A549 (cell line): ENCODE measurements at regions not wholly inside any gene's neighbourhood (a gene's known extent, or its start where the extent isn't known, plus 50 kb on each side); places are given as distances from the start of the nearest gene placed in this dataset.

Experiments
- ATAC-seq, 2 experiments: fragments of 200-7000 bp in 1 of 2; fragments of >200 bp in 1 of 2; cut with Nextera tagmentation in 1 of 2; cut with Tn5 transposase in 1 of 2; 3 replicates each; pipeline versions ENCODE4 v1.8.0 to v1.9.1; 2018 to 2020; ENCODE audit warnings: mild to moderate bottlenecking in 1 of 2, moderate library complexity in 1 of 2
- CTCF ChIA-PET: fragments of 300-600 bp; sonication (Branson Sonifier 250); formaldehyde crosslinking; extraction: SDS; loops from one replicate; lab custom pipeline; 2021; ENCODE audit warnings: antibody characterized with exemption, inconsistent platforms; lab: Yijun Ruan, JAX
- POLR2A ChIA-PET: fragments of 350-600 bp; formaldehyde crosslinking; extraction: SDS; loops from one replicate; lab custom pipeline; 2021; ENCODE audit warnings: antibody characterized with exemption, inconsistent platforms; lab: Yijun Ruan, JAX
- DNase-seq, 2 experiments: peaks; one replicate each; pipeline versions ENCODE4 v3.0.0 to v3.0.0-alpha.2; 2011 to 2016; ENCODE audit warnings: low read depth in 1 of 2, low spot score in 1 of 2
- FAIRE-seq: peaks from 2 replicates; lab custom pipeline; 2011; peaks lifted over from hg19 to GRCh38; lab: Jason Lieb, UNC
- H3K27ac ChIP-seq, 2 experiments: fragments of >200 bp; sonication (Bioruptor Twin); formaldehyde crosslinking; 3 replicates each; pipeline ENCODE4 v1.5.1; 2016 to 2017
- H3K4me1 ChIP-seq: fragments of >200 bp; sonication (Bioruptor Twin); formaldehyde crosslinking; 3 replicates; pipeline ENCODE4 v1.6.1; 2016
- H3K4me2 ChIP-seq: fragments of >200 bp; sonication (Bioruptor Twin); formaldehyde crosslinking; 3 replicates; pipeline ENCODE4 v1.6.1; 2016
- H3K4me3 ChIP-seq: fragments of >200 bp; sonication (Bioruptor Twin); formaldehyde crosslinking; 3 replicates; pipeline ENCODE4 v1.5.1; 2016
- H3K9me3 ChIP-seq: fragments of >200 bp; sonication (Bioruptor Twin); formaldehyde crosslinking; 3 replicates; pipeline ENCODE4 v1.6.1; 2016
- BCL3 ChIP-seq: fragments of >200 bp; sonication (Bioruptor Twin); formaldehyde crosslinking; IDR thresholded peaks from 3 replicates; pipeline ENCODE4 v1.6.1; 2016
- BHLHE40 ChIP-seq: IDR thresholded peaks from 2 replicates; pipeline ENCODE4 v1.6.1; 2012; ENCODE audit warnings: low read depth, low read length, inconsistent platforms
- CBX8 ChIP-seq: fragments of 200-600 bp; sonication (generic); IDR thresholded peaks from 2 replicates; pipeline ENCODE4 v1.6.1; 2016
- CHD4 ChIP-seq: fragments of 200-600 bp; sonication (generic); IDR thresholded peaks from 2 replicates; pipeline ENCODE4 v1.6.1; 2016; ENCODE audit warnings: antibody characterized with exemption, mild to moderate bottlenecking, borderline replicate concordance
- EHF ChIP-seq: fragments of 250-450 bp; sonication (Bioruptor Pico); IDR thresholded peaks from 2 replicates; pipeline ENCODE4 v1.5.0; 2020; ENCODE audit warnings: mild to moderate bottlenecking
- ELK1 ChIP-seq: fragments of 150-350 bp; IDR thresholded peaks from 2 replicates; pipeline ENCODE4 v1.6.1; 2014; ENCODE audit warnings: low read depth, mild to moderate bottlenecking, low read length
- ESRRA ChIP-seq: fragments of 150-350 bp; IDR thresholded peaks from 2 replicates; pipeline ENCODE4 v1.6.1; 2014; ENCODE audit warnings: mild to moderate bottlenecking, low read length, borderline replicate concordance
- FOXS1 ChIP-seq: fragments of 250-450 bp; sonication (Bioruptor Pico); IDR thresholded peaks from 2 replicates; pipeline ENCODE4 v1.5.0; 2020; ENCODE audit warnings: mild to moderate bottlenecking, moderate library complexity
- HES2 ChIP-seq: fragments of >200 bp; sonication (Bioruptor Twin); formaldehyde crosslinking; IDR thresholded peaks from 2 replicates; pipeline ENCODE4 v1.6.1; 2016
- HOXB13 ChIP-seq: fragments of 250-450 bp; sonication (Bioruptor Pico); IDR thresholded peaks from 2 replicates; pipeline ENCODE4 v1.5.0; 2020; ENCODE audit warnings: low read depth, mild to moderate bottlenecking, moderate library complexity
- JUN ChIP-seq, 2 experiments: fragments of >200 bp; sonication (Bioruptor Twin); formaldehyde crosslinking; IDR thresholded peaks; 2 replicates in 1 of 2; 3 replicates in 1 of 2; pipeline ENCODE4 v1.6.1; 2016 to 2017
- JUNB ChIP-seq: fragments of >200 bp; sonication (Bioruptor Twin); formaldehyde crosslinking; IDR thresholded peaks from 2 replicates; pipeline ENCODE4 v1.6.1; 2016
- KDM5A ChIP-seq: fragments of 200-600 bp; sonication (generic); IDR thresholded peaks from 2 replicates; pipeline ENCODE4 v1.6.1; 2016; ENCODE audit warnings: antibody characterized with exemption, mild to moderate bottlenecking
- MAX ChIP-seq: IDR thresholded peaks from 2 replicates; pipeline ENCODE4 v1.6.1; 2012
- NPAS2 ChIP-seq: fragments of 250-450 bp; sonication (Bioruptor Pico); IDR thresholded peaks from 2 replicates; pipeline ENCODE4 v1.8.0; 2022; ENCODE audit warnings: mild to moderate bottlenecking, moderate library complexity, borderline replicate concordance
- POLR2A ChIP-seq: IDR thresholded peaks from 2 replicates; pipeline ENCODE4 v1.6.1; 2012; ENCODE audit warnings: mild to moderate bottlenecking, low read length
- POLR2AphosphoS2 ChIP-seq: conservative IDR thresholded peaks from 2 replicates; pipeline ENCODE4 v1.6.1; 2012; ENCODE audit warnings: low read length, improper control_type of control experiment, inconsistent platforms
- RCOR1 ChIP-seq: fragments of 150-350 bp; IDR thresholded peaks from 2 replicates; pipeline ENCODE4 v1.6.1; 2014; ENCODE audit warnings: antibody characterized with exemption, low read length, low read depth
- RFX5 ChIP-seq: fragments of 450-650 bp; IDR thresholded peaks from 2 replicates; pipeline ENCODE4 v1.7.1; 2014; ENCODE audit warnings: antibody characterized with exemption, mild to moderate bottlenecking, moderate library complexity
- TFCP2L1 ChIP-seq: fragments of 250-450 bp; sonication (Bioruptor Pico); IDR thresholded peaks from 2 replicates; pipeline ENCODE4 v1.5.0; 2021; ENCODE audit warnings: mild to moderate bottlenecking
- ZFP36 ChIP-seq: fragments of 450-650 bp; IDR thresholded peaks from 2 replicates; pipeline ENCODE4 v1.6.1; 2014; ENCODE audit warnings: borderline replicate concordance; ENCODE audit not compliant: partially characterized antibody
- ZNF302 ChIP-seq: fragments of 250-450 bp; sonication (Bioruptor Pico); IDR thresholded peaks from 2 replicates; pipeline ENCODE4 v1.9.0; 2021; ENCODE audit warnings: inconsistent platforms, mild to moderate bottlenecking, moderate library complexity
- WGBS: methylation state at CpG from one replicate; pipeline ENCODE4 v1.1.6; 2017; ENCODE audit errors: missing lambda C conversion rate; 5-methylcytosine and 5-hydroxymethylcytosine counted together

- no peak for TF ChIP-seq BHLHE40
- TF ChIP-seq ZFP36, result no peak
- TF ChIP-seq FOXS1 (CRISPR knock-in tag), result no peak
- no peak for TF ChIP-seq ZNF302 (CRISPR knock-in tag)
- TF ChIP-seq POLR2AphosphoS2, result no peak
- no peak for TF ChIP-seq JUN (IDR thresholded peaks at IDR 0.05)
- TF ChIP-seq NPAS2 (CRISPR knock-in tag), result no peak
- no peak for TF ChIP-seq KDM5A
- ATAC-seq (no peak), FAIRE-seq (no peak), DNase-seq (no peak)
- ChIA-PET CTCF (no interaction called here), POLR2A (no interaction called here)
- Histone ChIP-seq H3K4me3 (no peak overlapping the region), H3K9me3 (no peaks in the 10 kb centered on the region; the same call in 2 of the 3 replicates), H3K4me1 (no peaks in the 10 kb centered on the region), H3K4me2 (no peak overlapping the region), H3K27ac (no peak overlapping the region)
- WGBS, result 40% methylated on average over 10 of the region's 10 CpGs
Observed at GRCh38 chr11:15758857-15759465, 597.4 kb downstream of the SOX6 start.

GRCh38 chr11:15761235-15761634 lies 595.1 kb downstream of the SOX6 start:
- TF ChIP-seq HOXB13 (no peak), RCOR1 (no peak), BHLHE40 (no peak), CHD4 (no peak), TFCP2L1 (CRISPR knock-in tag) (no peak), ELK1 (no peak)
- TF ChIP-seq, all 56 proteins: peak for 0
- H3K9me3 ChIP-seq, result peaks cover under 1% of the 10 kb centered on the region; the same call in 1 of the 3 replicates
- no peak for DNase-seq
- no peak overlapping the region for H3K4me3 ChIP-seq
- FAIRE-seq, result no peak
- H3K4me2 ChIP-seq, result no peak overlapping the region
- ChIA-PET CTCF (interaction anchor here (1.5 to 1.9 kb wide), 2 partner anchors 9 to 11 kb away, joined by 4 to 6 read pairs; no protein-coding TSS in a partner anchor), POLR2A (no interaction called here)
- H3K4me1 ChIP-seq, result no peaks in the 10 kb centered on the region
- WGBS, result 6% methylated on average over 4 of the region's 4 CpGs
- no peak overlapping the region for H3K27ac ChIP-seq
- no peak for ATAC-seq

- FAIRE-seq, result no peak
- 5% methylated on average over 1 of the region's 1 CpG for WGBS
- CTCF ChIA-PET, result no interaction called here
- ATAC-seq, result no peak
- no peak overlapping the region for H3K4me3 ChIP-seq
- POLR2A ChIA-PET, result no interaction called here
- H3K4me2 ChIP-seq, result no peak overlapping the region
- H3K9me3 ChIP-seq, result peaks cover 4% of the 10 kb centered on the region; the same call in 2 of the 3 replicates
- no peaks in the 10 kb centered on the region for H3K4me1 ChIP-seq
- TF ChIP-seq BCL3, result no peak
- no peak for TF ChIP-seq EHF (CRISPR knock-in tag)
- TF ChIP-seq RFX5, result no peak
- no peak for TF ChIP-seq MAX
- no peak for TF ChIP-seq CHD4
- TF ChIP-seq CBX8, result no peak
- TF ChIP-seq HES2, result no peak
- TF ChIP-seq POLR2A, result no peak
- no peak for TF ChIP-seq ESRRA
- TF ChIP-seq JUNB, result no peak
- DNase-seq, result no peak
- no peak overlapping the region for H3K27ac ChIP-seq
Observed at GRCh38 chr11:15764326-15764725, 592.0 kb downstream of the SOX6 start.
